ENCODE measurements at regions not wholly inside any gene's neighbourhood (a gene's known extent, or its start where the extent isn't known, plus 50 kb on each side); places are given as distances from the start of the nearest gene placed in this dataset.
"Not testable (repeated sequence)": the region's sequence is repeated elsewhere in the genome, so short reads cannot be mapped to it uniquely, and the experiment has no call there.

- Histone ChIP-seq H3K27ac (no peak overlapping the region), H3K4me3 (no peak overlapping the region)
- TF ChIP-seq CTCF (IDR thresholded peaks at IDR 0.05) = no peak
- no peak for DNase-seq (ENCODE audit: low spot score)
Measured at GRCh38 chr10:56469482-56469881, 108.4 kb upstream of the ZWINT start.

- H3K27ac ChIP-seq = no peak overlapping the region
Measured at GRCh38 chr10:56466005-56466404, 104.9 kb upstream of the ZWINT start.

GRCh38 chr10:56449770-56450169, 88.7 kb upstream of the ZWINT start:
- no peak for TF ChIP-seq CTCF (IDR thresholded peaks at IDR 0.05)
- no peak overlapping the region for H3K27ac ChIP-seq
- H3K4me3 ChIP-seq = no peak overlapping the region
- DNase-seq (ENCODE audit: low spot score) = no peak

More at GRCh38 chr10:56466005-56466404, 104.9 kb upstream of the ZWINT start:
- H3K4me3 ChIP-seq = no peak overlapping the region
- DNase-seq (ENCODE audit: low spot score) = no peak
- no peak for TF ChIP-seq CTCF (IDR thresholded peaks at IDR 0.05)

- not testable (repeated sequence) for DNase-seq (ENCODE audit: low spot score); H3K27ac ChIP-seq; H3K4me3 ChIP-seq
Measured at GRCh38 chr10:56447613-56448012, 86.6 kb upstream of the ZWINT start.

GRCh38 chr10:56441337-56441736, 80.3 kb upstream of the ZWINT start:
- H3K27ac ChIP-seq; H3K4me3 ChIP-seq; DNase-seq (ENCODE audit: low spot score): not testable (repeated sequence)

Data from coronary artery (tissue), 2 donors.